Erythroblast (primary cell): ENCODE measurements at regions not wholly inside any gene's neighbourhood (a gene's known extent, or its start where the extent isn't known, plus 50 kb on each side); places are given as distances from the start of the nearest gene placed in this dataset.

ENCODE experiments used
- GATA1 ChIP-seq: IDR thresholded peaks from 2 replicates; pipeline ENCODE4 v1.6.1; 2011; ENCODE audit warnings: low read depth, mild to moderate bottlenecking, control low read depth, low read length, moderate library complexity
- POLR2A ChIP-seq: IDR thresholded peaks from 2 replicates; pipeline ENCODE4 v1.6.1; 2011; ENCODE audit warnings: mild to moderate bottlenecking, low read length

DNA sequence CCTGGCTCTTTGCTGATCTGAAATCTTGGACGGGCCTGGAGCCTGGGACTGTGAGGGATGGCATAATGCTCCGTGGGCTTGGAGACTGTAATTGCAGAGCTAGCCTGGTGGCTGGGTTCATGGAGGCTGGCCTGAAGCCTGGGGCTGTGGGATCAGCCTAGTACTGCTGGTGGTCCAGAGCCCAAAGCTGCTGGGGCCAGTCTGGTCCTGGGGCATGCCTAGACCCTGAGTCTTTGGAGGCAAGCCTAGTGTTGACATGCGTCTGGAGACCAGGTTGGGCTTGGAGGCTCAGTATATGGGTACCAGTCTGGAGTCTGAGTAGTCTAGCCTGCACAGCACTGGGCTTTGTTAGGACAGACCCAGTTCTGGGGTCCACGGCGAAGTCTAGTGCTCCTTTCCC lies 172.0 kb upstream of the ZC4H2 start:
- TF ChIP-seq POLR2A (no peak), GATA1 (no peak)
